ENCODE measurements at regions not wholly inside any gene's neighbourhood (a gene's known extent, or its start where the extent isn't known, plus 50 kb on each side); places are given as distances from the start of the nearest gene placed in this dataset.

DNA sequence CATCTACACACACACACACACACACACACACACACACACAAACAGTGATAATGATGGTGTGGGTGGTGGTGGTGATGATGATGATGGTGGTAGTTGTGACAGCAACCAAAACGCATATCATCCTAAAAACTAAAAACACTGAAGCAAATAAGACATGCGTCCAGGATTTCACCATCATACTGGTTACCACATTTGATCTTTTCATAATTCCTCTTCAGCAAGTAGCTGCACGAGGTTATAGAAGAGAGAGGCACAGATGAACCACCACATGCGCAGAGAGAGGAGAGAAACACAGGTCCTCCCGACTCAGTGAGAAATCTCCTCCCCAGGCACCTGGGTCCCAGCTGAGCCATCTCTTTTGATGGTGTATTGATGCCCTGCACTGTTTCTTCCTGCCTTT, 393.3 kb downstream of the METTL4 start:
- Mint-ChIP-seq H3K36me3 (no peaks in the 10 kb centered on the region), H3K27ac (no peak overlapping the region), H3K9me3 (peaks cover 3% of the 10 kb centered on the region), H3K4me1 (ENCODE audit: unreplicated experiment) (no peaks in the 10 kb centered on the region), H3K27me3 (no peaks in the 10 kb centered on the region), H3K4me3 (no peak overlapping the region)
- no peak for DNase-seq (ENCODE audit: extremely low spot score, unreplicated experiment)
- TF ChIP-seq, protein P1, sequence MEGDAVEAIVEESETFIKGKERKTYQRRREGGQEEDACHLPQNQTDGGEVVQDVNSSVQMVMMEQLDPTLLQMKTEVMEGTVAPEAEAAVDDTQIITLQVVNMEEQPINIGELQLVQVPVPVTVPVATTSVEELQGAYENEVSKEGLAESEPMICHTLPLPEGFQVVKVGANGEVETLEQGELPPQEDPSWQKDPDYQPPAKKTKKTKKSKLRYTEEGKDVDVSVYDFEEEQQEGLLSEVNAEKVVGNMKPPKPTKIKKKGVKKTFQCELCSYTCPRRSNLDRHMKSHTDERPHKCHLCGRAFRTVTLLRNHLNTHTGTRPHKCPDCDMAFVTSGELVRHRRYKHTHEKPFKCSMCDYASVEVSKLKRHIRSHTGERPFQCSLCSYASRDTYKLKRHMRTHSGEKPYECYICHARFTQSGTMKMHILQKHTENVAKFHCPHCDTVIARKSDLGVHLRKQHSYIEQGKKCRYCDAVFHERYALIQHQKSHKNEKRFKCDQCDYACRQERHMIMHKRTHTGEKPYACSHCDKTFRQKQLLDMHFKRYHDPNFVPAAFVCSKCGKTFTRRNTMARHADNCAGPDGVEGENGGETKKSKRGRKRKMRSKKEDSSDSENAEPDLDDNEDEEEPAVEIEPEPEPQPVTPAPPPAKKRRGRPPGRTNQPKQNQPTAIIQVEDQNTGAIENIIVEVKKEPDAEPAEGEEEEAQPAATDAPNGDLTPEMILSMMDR (conservative IDR thresholded peaks at IDR 0.05): no peak

- H3K4me1 Mint-ChIP-seq (ENCODE audit: unreplicated experiment): no peaks in the 10 kb centered on the region
- TF ChIP-seq, protein P1 (conservative IDR thresholded peaks at IDR 0.05): no peak
- H3K27me3 Mint-ChIP-seq: no peaks in the 10 kb centered on the region
- no peak overlapping the region for H3K27ac Mint-ChIP-seq
- H3K4me3 Mint-ChIP-seq: no peak overlapping the region
- no peaks in the 10 kb centered on the region for H3K36me3 Mint-ChIP-seq
- DNase-seq (ENCODE audit: extremely low spot score, unreplicated experiment): no peak
- H3K9me3 Mint-ChIP-seq: peaks cover 3% of the 10 kb centered on the region
Measured at GRCh38 chr18:2179498-2180183, 391.7 kb downstream of the METTL4 start.

- DNase-seq (ENCODE audit: extremely low spot score, unreplicated experiment): no peak
- TF ChIP-seq, protein P1 (conservative IDR thresholded peaks at IDR 0.05): no peak
- no peak overlapping the region for H3K27ac Mint-ChIP-seq
- H3K9me3 Mint-ChIP-seq: peaks cover 3% of the 10 kb centered on the region
- H3K4me1 Mint-ChIP-seq (ENCODE audit: unreplicated experiment): no peaks in the 10 kb centered on the region
- H3K27me3 Mint-ChIP-seq: no peaks in the 10 kb centered on the region
- H3K36me3 Mint-ChIP-seq: no peaks in the 10 kb centered on the region
- H3K4me3 Mint-ChIP-seq: no peak overlapping the region
Measured at GRCh38 chr18:2180586-2180985, 390.7 kb downstream of the METTL4 start.

- no peak overlapping the region for H3K27ac Mint-ChIP-seq
- H3K4me1 Mint-ChIP-seq (ENCODE audit: unreplicated experiment): no peaks in the 10 kb centered on the region
- H3K9me3 Mint-ChIP-seq: peaks cover 10% of the 10 kb centered on the region
- H3K4me3 Mint-ChIP-seq: no peak overlapping the region
- TF ChIP-seq, protein P1 (conservative IDR thresholded peaks at IDR 0.05): no peak
- no peak for DNase-seq (ENCODE audit: extremely low spot score, unreplicated experiment)
- no peaks in the 10 kb centered on the region for H3K36me3 Mint-ChIP-seq
- H3K27me3 Mint-ChIP-seq: no peaks in the 10 kb centered on the region
Measured at GRCh38 chr18:2183432-2183831, 387.9 kb downstream of the METTL4 start.

- Mint-ChIP-seq H3K4me1 (ENCODE audit: unreplicated experiment) (no peaks in the 10 kb centered on the region), H3K36me3 (no peaks in the 10 kb centered on the region), H3K9me3 (peaks cover 6% of the 10 kb centered on the region), H3K27me3 (no peaks in the 10 kb centered on the region), H3K4me3 (no peak overlapping the region), H3K27ac (no peak overlapping the region)
- TF ChIP-seq, protein P1 (conservative IDR thresholded peaks at IDR 0.05): no peak
- no peak for DNase-seq (ENCODE audit: extremely low spot score, unreplicated experiment)
Measured at GRCh38 chr18:2186967-2187366, 384.3 kb downstream of the METTL4 start.
